ENCODE measurements at regions not wholly inside any gene's neighbourhood (a gene's known extent, or its start where the extent isn't known, plus 50 kb on each side); places are given as distances from the start of the nearest gene placed in this dataset.

GRCh38 chr12:90829044-90829443 lies 125.9 kb downstream of the CCER1 start:
- Histone ChIP-seq H3K27me3 (ENCODE audit: control insufficient read depth, insufficient read depth) (no peaks in the 10 kb centered on the region), H3K9me3 (ENCODE audit: control insufficient read depth, low read length) (no peaks in the 10 kb centered on the region), H3K27ac (ENCODE audit: low read length) (no peak overlapping the region), H3K4me3 (ENCODE audit: low read length) (no peak overlapping the region), H3K4me1 (ENCODE audit: control insufficient read depth, insufficient read depth, low read length) (peaks cover 2% of the 10 kb centered on the region)
- DNase-seq (no peak), ATAC-seq (no peak)
- 0% methylated on average over 1 of the region's 1 CpG for WGBS
- intact Hi-C loops (cut with DNase I), result no loop called here

GRCh38 chr12:90828621-90829020 lies 126.4 kb downstream of the CCER1 start:
- no peaks in the 10 kb centered on the region for H3K27me3 ChIP-seq (ENCODE audit: control insufficient read depth, insufficient read depth)
- WGBS, result 94% methylated on average over 2 of the region's 2 CpGs
- no peak for ATAC-seq
- peaks cover 2% of the 10 kb centered on the region for H3K4me1 ChIP-seq (ENCODE audit: control insufficient read depth, insufficient read depth, low read length)
- no peak for DNase-seq
- H3K4me3 ChIP-seq (ENCODE audit: low read length), result no peak overlapping the region
- H3K27ac ChIP-seq (ENCODE audit: low read length), result no peak overlapping the region
- no peaks in the 10 kb centered on the region for H3K9me3 ChIP-seq (ENCODE audit: control insufficient read depth, low read length)
- intact Hi-C loops (cut with DNase I), result no loop called here

GRCh38 chr12:90827567-90827966 lies 127.4 kb downstream of the CCER1 start:
- ATAC-seq, result no peak
- peaks cover 2% of the 10 kb centered on the region for H3K4me1 ChIP-seq (ENCODE audit: control insufficient read depth, insufficient read depth, low read length)
- H3K4me3 ChIP-seq (ENCODE audit: low read length), result no peak overlapping the region
- intact Hi-C loops (cut with DNase I), result no loop called here
- no peaks in the 10 kb centered on the region for H3K27me3 ChIP-seq (ENCODE audit: control insufficient read depth, insufficient read depth)
- DNase-seq, result no peak
- no peaks in the 10 kb centered on the region for H3K9me3 ChIP-seq (ENCODE audit: control insufficient read depth, low read length)
- H3K27ac ChIP-seq (ENCODE audit: low read length), result no peak overlapping the region

- DNase-seq (no peak), ATAC-seq (no peak)
- no peaks in the 10 kb centered on the region for H3K27me3 ChIP-seq (ENCODE audit: control insufficient read depth, insufficient read depth)
- no peaks in the 10 kb centered on the region for H3K9me3 ChIP-seq (ENCODE audit: control insufficient read depth, low read length)
- intact Hi-C loops (cut with DNase I), result no loop called here
- H3K4me1 ChIP-seq (ENCODE audit: control insufficient read depth, insufficient read depth, low read length), result peaks cover 2% of the 10 kb centered on the region
- 71% methylated on average over 3 of the region's 3 CpGs for WGBS
- H3K4me3 ChIP-seq (ENCODE audit: low read length), result no peak overlapping the region
- H3K27ac ChIP-seq (ENCODE audit: low read length), result no peak overlapping the region
Observed at GRCh38 chr12:90826036-90826435, 128.9 kb downstream of the CCER1 start.

GRCh38 chr12:90823859-90824258 lies 131.1 kb downstream of the CCER1 start:
- 97% methylated on average over 32 of the region's 32 CpGs for WGBS
- Histone ChIP-seq H3K4me3 (ENCODE audit: low read length) (no peak overlapping the region), H3K27me3 (ENCODE audit: control insufficient read depth, insufficient read depth) (no peaks in the 10 kb centered on the region), H3K9me3 (ENCODE audit: control insufficient read depth, low read length) (no peaks in the 10 kb centered on the region), H3K27ac (ENCODE audit: low read length) (no peak overlapping the region), H3K4me1 (ENCODE audit: control insufficient read depth, insufficient read depth, low read length) (peaks cover 2% of the 10 kb centered on the region)
- ATAC-seq (no peak), DNase-seq (peak in 1 of 3 donors; percentile 63)
- intact Hi-C loops (cut with DNase I), result no loop called here

GRCh38 chr12:90819709-90820108 lies 135.3 kb downstream of the CCER1 start:
- ATAC-seq (no peak), DNase-seq (no peak)
- no peaks in the 10 kb centered on the region for H3K27me3 ChIP-seq (ENCODE audit: control insufficient read depth, insufficient read depth)
- H3K4me3 ChIP-seq (ENCODE audit: low read length), result no peak overlapping the region
- H3K9me3 ChIP-seq (ENCODE audit: control insufficient read depth, low read length), result no peaks in the 10 kb centered on the region
- no peaks in the 10 kb centered on the region for H3K4me1 ChIP-seq (ENCODE audit: control insufficient read depth, insufficient read depth, low read length)
- intact Hi-C loops (cut with DNase I), result no loop called here
- no peak overlapping the region for H3K27ac ChIP-seq (ENCODE audit: low read length)

- DNase-seq (no peak), ATAC-seq (no peak)
- H3K27ac ChIP-seq (ENCODE audit: low read length), result no peak overlapping the region
- no peaks in the 10 kb centered on the region for H3K27me3 ChIP-seq (ENCODE audit: control insufficient read depth, insufficient read depth)
- no peaks in the 10 kb centered on the region for H3K9me3 ChIP-seq (ENCODE audit: control insufficient read depth, low read length)
- H3K4me3 ChIP-seq (ENCODE audit: low read length), result no peak overlapping the region
- intact Hi-C loops (cut with DNase I), result no loop called here
- no peaks in the 10 kb centered on the region for H3K4me1 ChIP-seq (ENCODE audit: control insufficient read depth, insufficient read depth, low read length)
- WGBS, result 75% methylated on average over 3 of the region's 3 CpGs
Observed at GRCh38 chr12:90816353-90817089, 138.5 kb downstream of the CCER1 start.

GRCh38 chr12:90809940-90810339 lies 145.0 kb downstream of the CCER1 start:
- intact Hi-C loops (cut with DNase I), result no loop called here
- Histone ChIP-seq H3K27ac (ENCODE audit: low read length) (no peak overlapping the region), H3K9me3 (ENCODE audit: control insufficient read depth, low read length) (no peaks in the 10 kb centered on the region), H3K4me3 (ENCODE audit: low read length) (no peak overlapping the region), H3K4me1 (ENCODE audit: control insufficient read depth, insufficient read depth, low read length) (no peaks in the 10 kb centered on the region), H3K27me3 (ENCODE audit: control insufficient read depth, insufficient read depth) (no peaks in the 10 kb centered on the region)
- ATAC-seq (no peak), DNase-seq (no peak)
- WGBS, result 83% methylated on average over 1 of the region's 1 CpG

GRCh38 chr12:90808568-90808967 lies 146.4 kb downstream of the CCER1 start:
- ATAC-seq (no peak), DNase-seq (no peak)
- H3K4me1 ChIP-seq (ENCODE audit: control insufficient read depth, insufficient read depth, low read length), result no peaks in the 10 kb centered on the region
- 85% methylated on average over 3 of the region's 3 CpGs for WGBS
- no peak overlapping the region for H3K4me3 ChIP-seq (ENCODE audit: low read length)
- intact Hi-C loops (cut with DNase I), result no loop called here
- no peak overlapping the region for H3K27ac ChIP-seq (ENCODE audit: low read length)
- H3K9me3 ChIP-seq (ENCODE audit: control insufficient read depth, low read length), result no peaks in the 10 kb centered on the region
- H3K27me3 ChIP-seq (ENCODE audit: control insufficient read depth, insufficient read depth), result no peaks in the 10 kb centered on the region

- no peak overlapping the region for H3K4me3 ChIP-seq (ENCODE audit: low read length)
- WGBS, result 98% methylated on average over 6 of the region's 6 CpGs
- ATAC-seq (no peak), DNase-seq (no peak)
- no peak overlapping the region for H3K27ac ChIP-seq (ENCODE audit: low read length)
- no peaks in the 10 kb centered on the region for H3K4me1 ChIP-seq (ENCODE audit: control insufficient read depth, insufficient read depth, low read length)
- no peaks in the 10 kb centered on the region for H3K27me3 ChIP-seq (ENCODE audit: control insufficient read depth, insufficient read depth)
- no peaks in the 10 kb centered on the region for H3K9me3 ChIP-seq (ENCODE audit: control insufficient read depth, low read length)
- intact Hi-C loops (cut with DNase I), result no loop called here
Observed at GRCh38 chr12:90802727-90803126, 152.2 kb downstream of the CCER1 start.

- no peak overlapping the region for H3K27ac ChIP-seq (ENCODE audit: low read length)
- H3K4me1 ChIP-seq (ENCODE audit: control insufficient read depth, insufficient read depth, low read length), result no peaks in the 10 kb centered on the region
Observed at GRCh38 chr12:90801776-90802175, 153.2 kb downstream of the CCER1 start.

GRCh38 chr12:90794212-90794611 lies 160.8 kb downstream of the CCER1 start:
- WGBS, result 75% methylated on average over 2 of the region's 2 CpGs

More at GRCh38 chr12:90801776-90802175, 153.2 kb downstream of the CCER1 start:
- H3K9me3 ChIP-seq (ENCODE audit: control insufficient read depth, low read length), result no peaks in the 10 kb centered on the region
- intact Hi-C loops (cut with DNase I), result no loop called here
- H3K4me3 ChIP-seq (ENCODE audit: low read length), result no peak overlapping the region
- ATAC-seq, result no peak
- DNase-seq, result no peak
- H3K27me3 ChIP-seq (ENCODE audit: control insufficient read depth, insufficient read depth), result no peaks in the 10 kb centered on the region
- 88% methylated on average over 4 of the region's 4 CpGs for WGBS

More at GRCh38 chr12:90794212-90794611, 160.8 kb downstream of the CCER1 start:
- no peak for DNase-seq
- H3K9me3 ChIP-seq (ENCODE audit: control insufficient read depth, low read length), result no peaks in the 10 kb centered on the region
- no peaks in the 10 kb centered on the region for H3K4me1 ChIP-seq (ENCODE audit: control insufficient read depth, insufficient read depth, low read length)
- H3K27me3 ChIP-seq (ENCODE audit: control insufficient read depth, insufficient read depth), result no peaks in the 10 kb centered on the region
- no peak for ATAC-seq
- H3K4me3 ChIP-seq (ENCODE audit: low read length), result no peak overlapping the region
- no peak overlapping the region for H3K27ac ChIP-seq (ENCODE audit: low read length)
- intact Hi-C loops (cut with DNase I), result no loop called here
